K562 (cell line): ENCODE measurements at regions not wholly inside any gene's neighbourhood (a gene's known extent, or its start where the extent isn't known, plus 50 kb on each side); places are given as distances from the start of the nearest gene placed in this dataset.

ENCODE experiments used
- FOXM1 ChIP-seq, 2 experiments: fragments of 450-650 bp in 1 of 2; sonication (generic) in 1 of 2; formaldehyde crosslinking in 1 of 2; IDR thresholded peaks; 2 replicates each; pipeline versions ENCODE4 v1.6.1 to v1.9.0; 2017 to 2022; ENCODE audit warnings: low read depth in 2 of 2, mild to moderate bottlenecking in 2 of 2, missing genetic modification reagents in 1 of 2, moderate library complexity in 1 of 2
- KHSRP ChIP-seq: fragments of 450-650 bp; IDR thresholded peaks from 2 replicates; pipeline ENCODE4 v1.6.1; 2017
- PHB ChIP-seq: fragments of 250-450 bp; sonication (Bioruptor Pico); IDR thresholded peaks from 2 replicates; pipeline ENCODE4 v1.5.0; 2021
- RAD51 ChIP-seq: fragments of 450-650 bp; IDR thresholded peaks from 2 replicates; pipeline ENCODE4 v1.7.1; 2016; ENCODE audit warnings: low read depth, mild to moderate bottlenecking, borderline replicate concordance
- RBM25 ChIP-seq: fragments of 200-400 bp; formaldehyde crosslinking; IDR thresholded peaks from 2 replicates; pipeline ENCODE4 v1.6.1; 2018; ENCODE audit warnings: low read length, low read depth, moderate library complexity; ENCODE audit not compliant: severe bottlenecking
- RCOR1 ChIP-seq, 2 experiments: IDR thresholded peaks; 2 replicates each; pipeline ENCODE4 v1.6.1; 2012; ENCODE audit warnings: low read depth in 2 of 2, low read length in 2 of 2, borderline replicate concordance in 1 of 2, improper control_type of control experiment in 1 of 2
- ZNF77 ChIP-seq: fragments of 250-450 bp; sonication (Bioruptor Pico); IDR thresholded peaks from 2 replicates; pipeline ENCODE4 v1.5.0; 2020
- TF ChIP-seq, protein P1 (sequence below): fragments of 200-600 bp; sonication (generic); IDR thresholded peaks from one replicate; pipeline ENCODE4 v1.6.1; 2012; ENCODE audit warnings: mild to moderate bottlenecking, low read depth, low read length, inconsistent platforms
- TF ChIP-seq, protein P2 (sequence below): fragments of 250-450 bp; sonication (Bioruptor Pico); IDR thresholded peaks from 2 replicates; pipeline ENCODE4 v1.8.0; 2021; ENCODE audit warnings: moderate library complexity, mild to moderate bottlenecking, inconsistent platforms

- TF ChIP-seq, protein P1, sequence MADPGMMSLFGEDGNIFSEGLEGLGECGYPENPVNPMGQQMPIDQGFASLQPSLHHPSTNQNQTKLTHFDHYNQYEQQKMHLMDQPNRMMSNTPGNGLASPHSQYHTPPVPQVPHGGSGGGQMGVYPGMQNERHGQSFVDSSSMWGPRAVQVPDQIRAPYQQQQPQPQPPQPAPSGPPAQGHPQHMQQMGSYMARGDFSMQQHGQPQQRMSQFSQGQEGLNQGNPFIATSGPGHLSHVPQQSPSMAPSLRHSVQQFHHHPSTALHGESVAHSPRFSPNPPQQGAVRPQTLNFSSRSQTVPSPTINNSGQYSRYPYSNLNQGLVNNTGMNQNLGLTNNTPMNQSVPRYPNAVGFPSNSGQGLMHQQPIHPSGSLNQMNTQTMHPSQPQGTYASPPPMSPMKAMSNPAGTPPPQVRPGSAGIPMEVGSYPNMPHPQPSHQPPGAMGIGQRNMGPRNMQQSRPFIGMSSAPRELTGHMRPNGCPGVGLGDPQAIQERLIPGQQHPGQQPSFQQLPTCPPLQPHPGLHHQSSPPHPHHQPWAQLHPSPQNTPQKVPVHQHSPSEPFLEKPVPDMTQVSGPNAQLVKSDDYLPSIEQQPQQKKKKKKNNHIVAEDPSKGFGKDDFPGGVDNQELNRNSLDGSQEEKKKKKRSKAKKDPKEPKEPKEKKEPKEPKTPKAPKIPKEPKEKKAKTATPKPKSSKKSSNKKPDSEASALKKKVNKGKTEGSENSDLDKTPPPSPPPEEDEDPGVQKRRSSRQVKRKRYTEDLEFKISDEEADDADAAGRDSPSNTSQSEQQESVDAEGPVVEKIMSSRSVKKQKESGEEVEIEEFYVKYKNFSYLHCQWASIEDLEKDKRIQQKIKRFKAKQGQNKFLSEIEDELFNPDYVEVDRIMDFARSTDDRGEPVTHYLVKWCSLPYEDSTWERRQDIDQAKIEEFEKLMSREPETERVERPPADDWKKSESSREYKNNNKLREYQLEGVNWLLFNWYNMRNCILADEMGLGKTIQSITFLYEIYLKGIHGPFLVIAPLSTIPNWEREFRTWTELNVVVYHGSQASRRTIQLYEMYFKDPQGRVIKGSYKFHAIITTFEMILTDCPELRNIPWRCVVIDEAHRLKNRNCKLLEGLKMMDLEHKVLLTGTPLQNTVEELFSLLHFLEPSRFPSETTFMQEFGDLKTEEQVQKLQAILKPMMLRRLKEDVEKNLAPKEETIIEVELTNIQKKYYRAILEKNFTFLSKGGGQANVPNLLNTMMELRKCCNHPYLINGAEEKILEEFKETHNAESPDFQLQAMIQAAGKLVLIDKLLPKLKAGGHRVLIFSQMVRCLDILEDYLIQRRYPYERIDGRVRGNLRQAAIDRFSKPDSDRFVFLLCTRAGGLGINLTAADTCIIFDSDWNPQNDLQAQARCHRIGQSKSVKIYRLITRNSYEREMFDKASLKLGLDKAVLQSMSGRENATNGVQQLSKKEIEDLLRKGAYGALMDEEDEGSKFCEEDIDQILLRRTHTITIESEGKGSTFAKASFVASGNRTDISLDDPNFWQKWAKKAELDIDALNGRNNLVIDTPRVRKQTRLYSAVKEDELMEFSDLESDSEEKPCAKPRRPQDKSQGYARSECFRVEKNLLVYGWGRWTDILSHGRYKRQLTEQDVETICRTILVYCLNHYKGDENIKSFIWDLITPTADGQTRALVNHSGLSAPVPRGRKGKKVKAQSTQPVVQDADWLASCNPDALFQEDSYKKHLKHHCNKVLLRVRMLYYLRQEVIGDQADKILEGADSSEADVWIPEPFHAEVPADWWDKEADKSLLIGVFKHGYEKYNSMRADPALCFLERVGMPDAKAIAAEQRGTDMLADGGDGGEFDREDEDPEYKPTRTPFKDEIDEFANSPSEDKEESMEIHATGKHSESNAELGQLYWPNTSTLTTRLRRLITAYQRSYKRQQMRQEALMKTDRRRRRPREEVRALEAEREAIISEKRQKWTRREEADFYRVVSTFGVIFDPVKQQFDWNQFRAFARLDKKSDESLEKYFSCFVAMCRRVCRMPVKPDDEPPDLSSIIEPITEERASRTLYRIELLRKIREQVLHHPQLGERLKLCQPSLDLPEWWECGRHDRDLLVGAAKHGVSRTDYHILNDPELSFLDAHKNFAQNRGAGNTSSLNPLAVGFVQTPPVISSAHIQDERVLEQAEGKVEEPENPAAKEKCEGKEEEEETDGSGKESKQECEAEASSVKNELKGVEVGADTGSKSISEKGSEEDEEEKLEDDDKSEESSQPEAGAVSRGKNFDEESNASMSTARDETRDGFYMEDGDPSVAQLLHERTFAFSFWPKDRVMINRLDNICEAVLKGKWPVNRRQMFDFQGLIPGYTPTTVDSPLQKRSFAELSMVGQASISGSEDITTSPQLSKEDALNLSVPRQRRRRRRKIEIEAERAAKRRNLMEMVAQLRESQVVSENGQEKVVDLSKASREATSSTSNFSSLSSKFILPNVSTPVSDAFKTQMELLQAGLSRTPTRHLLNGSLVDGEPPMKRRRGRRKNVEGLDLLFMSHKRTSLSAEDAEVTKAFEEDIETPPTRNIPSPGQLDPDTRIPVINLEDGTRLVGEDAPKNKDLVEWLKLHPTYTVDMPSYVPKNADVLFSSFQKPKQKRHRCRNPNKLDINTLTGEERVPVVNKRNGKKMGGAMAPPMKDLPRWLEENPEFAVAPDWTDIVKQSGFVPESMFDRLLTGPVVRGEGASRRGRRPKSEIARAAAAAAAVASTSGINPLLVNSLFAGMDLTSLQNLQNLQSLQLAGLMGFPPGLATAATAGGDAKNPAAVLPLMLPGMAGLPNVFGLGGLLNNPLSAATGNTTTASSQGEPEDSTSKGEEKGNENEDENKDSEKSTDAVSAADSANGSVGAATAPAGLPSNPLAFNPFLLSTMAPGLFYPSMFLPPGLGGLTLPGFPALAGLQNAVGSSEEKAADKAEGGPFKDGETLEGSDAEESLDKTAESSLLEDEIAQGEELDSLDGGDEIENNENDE = no peak
- TF ChIP-seq ZNF77 (CRISPR knock-in tag) = no peak
- no peak for TF ChIP-seq KHSRP
- peak in 1 of 2 experiments; percentile 70; a peak in 2 of 4 replicates for TF ChIP-seq RCOR1 (IDR thresholded peaks at IDR 0.05; ENCODE audit: borderline replicate concordance in 1 of 2, low read depth in 2 of 2, low read length in 2 of 2)
- TF ChIP-seq RBM25 = no peak
- TF ChIP-seq, protein P2, sequence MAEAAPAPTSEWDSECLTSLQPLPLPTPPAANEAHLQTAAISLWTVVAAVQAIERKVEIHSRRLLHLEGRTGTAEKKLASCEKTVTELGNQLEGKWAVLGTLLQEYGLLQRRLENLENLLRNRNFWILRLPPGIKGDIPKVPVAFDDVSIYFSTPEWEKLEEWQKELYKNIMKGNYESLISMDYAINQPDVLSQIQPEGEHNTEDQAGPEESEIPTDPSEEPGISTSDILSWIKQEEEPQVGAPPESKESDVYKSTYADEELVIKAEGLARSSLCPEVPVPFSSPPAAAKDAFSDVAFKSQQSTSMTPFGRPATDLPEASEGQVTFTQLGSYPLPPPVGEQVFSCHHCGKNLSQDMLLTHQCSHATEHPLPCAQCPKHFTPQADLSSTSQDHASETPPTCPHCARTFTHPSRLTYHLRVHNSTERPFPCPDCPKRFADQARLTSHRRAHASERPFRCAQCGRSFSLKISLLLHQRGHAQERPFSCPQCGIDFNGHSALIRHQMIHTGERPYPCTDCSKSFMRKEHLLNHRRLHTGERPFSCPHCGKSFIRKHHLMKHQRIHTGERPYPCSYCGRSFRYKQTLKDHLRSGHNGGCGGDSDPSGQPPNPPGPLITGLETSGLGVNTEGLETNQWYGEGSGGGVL (CRISPR knock-in tag) = no peak
- TF ChIP-seq RAD51 = no peak
- no peak for TF ChIP-seq FOXM1 (IDR thresholded peaks at IDR 0.05; ENCODE audit: low read depth)
- TF ChIP-seq FOXM1 (CRISPR knock-in tag; IDR thresholded peaks at IDR 0.05; ENCODE audit: low read depth) = no peak
- no peak for TF ChIP-seq PHB (CRISPR knock-in tag)
- TF ChIP-seq, all 486 proteins: peak for 5
Measured at GRCh38 chr6:154561750-154562149, 51.3 kb upstream of the CNKSR3 start (continued).
